Neutrophil (primary cell): ENCODE measurements at regions not wholly inside any gene's neighbourhood (a gene's known extent, or its start where the extent isn't known, plus 50 kb on each side); places are given as distances from the start of the nearest gene placed in this dataset.
A peak's percentile ranks its signal among the peaks of the same experiment; 100 is the strongest.

Experiments used
- H3K27ac ChIP-seq: fragments of 200-600 bp; sonication (generic); 2 replicates; pipeline ENCODE4 v1.5.1; 2016; ENCODE audit warnings: mild to moderate bottlenecking, moderate library complexity
- H3K27me3 ChIP-seq: fragments of 200-600 bp; sonication (generic); 2 replicates; pipeline ENCODE4 v1.6.0; 2016; ENCODE audit warnings: mild to moderate bottlenecking
- H3K36me3 ChIP-seq: fragments of 200-600 bp; sonication (generic); 2 replicates; pipeline ENCODE4 v1.5.1; 2017
- H3K4me1 ChIP-seq, 2 experiments: fragments of 200-600 bp in 1 of 2; sonication (generic) in 1 of 2; 1 replicate in 1 of 2; 2 replicates in 1 of 2; pipeline versions ENCODE4 v1.5.1 to v1.6.1; 2013 to 2016; ENCODE audit warnings: low read depth in 1 of 2, low read length in 1 of 2, mild to moderate bottlenecking in 1 of 2, moderate library complexity in 1 of 2; ENCODE audit not compliant: control insufficient read depth in 1 of 2, insufficient read depth in 1 of 2
- H3K4me3 ChIP-seq, 2 experiments: fragments of 200-600 bp in 1 of 2; sonication (generic) in 1 of 2; 1 replicate in 1 of 2; 2 replicates in 1 of 2; pipeline ENCODE4 v1.5.1; 2013 to 2016; ENCODE audit warnings: low read depth in 1 of 2, low read length in 1 of 2, mild to moderate bottlenecking in 1 of 2, moderate library complexity in 1 of 2
- H3K9me3 ChIP-seq: fragments of 200-600 bp; sonication (generic); 2 replicates; pipeline ENCODE4 v1.5.1; 2016
- TF ChIP-seq, protein P1 (sequence below): fragments of 200-600 bp; sonication (generic); IDR thresholded peaks from 2 replicates; pipeline ENCODE4 v1.5.1; 2016; ENCODE audit warnings: antibody characterized with exemption

DNA sequence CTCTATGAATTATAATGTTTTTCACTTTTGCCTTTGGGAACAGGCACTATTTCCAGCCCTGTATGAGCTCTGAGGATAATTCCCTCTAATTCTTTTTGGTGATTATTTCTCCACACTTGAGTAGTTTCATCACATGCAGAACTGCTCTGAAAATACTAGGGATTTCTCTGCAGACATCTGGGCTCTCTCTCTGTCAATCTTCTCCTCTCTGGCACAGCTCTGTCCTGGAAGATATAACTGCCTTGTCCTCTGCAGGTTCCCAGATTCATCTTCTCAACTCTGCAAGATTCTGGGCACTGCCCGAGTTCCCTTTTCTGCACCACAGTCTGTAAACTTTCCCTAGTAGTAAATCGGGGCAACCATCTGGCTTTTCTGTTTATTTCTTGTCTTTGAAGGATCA, 131.3 kb upstream of the FMN2 start:
- H3K4me1 ChIP-seq = no peaks in the 10 kb centered on the region
- peaks cover 29% of the 10 kb centered on the region for H3K27me3 ChIP-seq
- no peaks in the 10 kb centered on the region for H3K36me3 ChIP-seq
- no peak overlapping the region for H3K27ac ChIP-seq
- H3K9me3 ChIP-seq = no peaks in the 10 kb centered on the region
- TF ChIP-seq, protein P1, sequence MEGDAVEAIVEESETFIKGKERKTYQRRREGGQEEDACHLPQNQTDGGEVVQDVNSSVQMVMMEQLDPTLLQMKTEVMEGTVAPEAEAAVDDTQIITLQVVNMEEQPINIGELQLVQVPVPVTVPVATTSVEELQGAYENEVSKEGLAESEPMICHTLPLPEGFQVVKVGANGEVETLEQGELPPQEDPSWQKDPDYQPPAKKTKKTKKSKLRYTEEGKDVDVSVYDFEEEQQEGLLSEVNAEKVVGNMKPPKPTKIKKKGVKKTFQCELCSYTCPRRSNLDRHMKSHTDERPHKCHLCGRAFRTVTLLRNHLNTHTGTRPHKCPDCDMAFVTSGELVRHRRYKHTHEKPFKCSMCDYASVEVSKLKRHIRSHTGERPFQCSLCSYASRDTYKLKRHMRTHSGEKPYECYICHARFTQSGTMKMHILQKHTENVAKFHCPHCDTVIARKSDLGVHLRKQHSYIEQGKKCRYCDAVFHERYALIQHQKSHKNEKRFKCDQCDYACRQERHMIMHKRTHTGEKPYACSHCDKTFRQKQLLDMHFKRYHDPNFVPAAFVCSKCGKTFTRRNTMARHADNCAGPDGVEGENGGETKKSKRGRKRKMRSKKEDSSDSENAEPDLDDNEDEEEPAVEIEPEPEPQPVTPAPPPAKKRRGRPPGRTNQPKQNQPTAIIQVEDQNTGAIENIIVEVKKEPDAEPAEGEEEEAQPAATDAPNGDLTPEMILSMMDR = no peak
- H3K4me3 ChIP-seq = no peak overlapping the region

DNA sequence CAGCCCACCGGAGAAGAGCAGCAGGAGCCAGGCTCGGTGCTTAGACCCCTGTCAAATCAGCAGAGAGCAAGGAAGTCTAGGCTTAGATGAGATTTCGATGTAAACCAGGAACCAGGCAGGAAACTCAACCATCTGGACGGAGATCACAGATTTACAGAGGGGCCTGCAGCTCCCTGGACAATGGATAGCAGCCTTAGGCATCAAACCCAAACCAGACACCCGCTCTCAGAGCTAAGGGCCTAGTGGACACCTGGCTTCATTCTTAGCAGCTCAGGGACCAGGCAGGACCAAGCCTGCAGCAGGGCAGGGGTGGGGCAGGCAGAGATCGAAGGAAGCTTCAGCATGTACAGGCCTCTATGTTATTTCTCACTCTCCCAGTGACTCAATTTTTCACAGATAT, 127.8 kb upstream of the FMN2 start:
- TF ChIP-seq, protein P1 = no peak
- no peaks in the 10 kb centered on the region for H3K9me3 ChIP-seq
- H3K4me3 ChIP-seq = no peak overlapping the region
- peaks cover 10% of the 10 kb centered on the region for H3K27me3 ChIP-seq
- H3K36me3 ChIP-seq = no peaks in the 10 kb centered on the region
- H3K4me1 ChIP-seq = no peaks in the 10 kb centered on the region
- H3K27ac ChIP-seq = no peak overlapping the region

DNA sequence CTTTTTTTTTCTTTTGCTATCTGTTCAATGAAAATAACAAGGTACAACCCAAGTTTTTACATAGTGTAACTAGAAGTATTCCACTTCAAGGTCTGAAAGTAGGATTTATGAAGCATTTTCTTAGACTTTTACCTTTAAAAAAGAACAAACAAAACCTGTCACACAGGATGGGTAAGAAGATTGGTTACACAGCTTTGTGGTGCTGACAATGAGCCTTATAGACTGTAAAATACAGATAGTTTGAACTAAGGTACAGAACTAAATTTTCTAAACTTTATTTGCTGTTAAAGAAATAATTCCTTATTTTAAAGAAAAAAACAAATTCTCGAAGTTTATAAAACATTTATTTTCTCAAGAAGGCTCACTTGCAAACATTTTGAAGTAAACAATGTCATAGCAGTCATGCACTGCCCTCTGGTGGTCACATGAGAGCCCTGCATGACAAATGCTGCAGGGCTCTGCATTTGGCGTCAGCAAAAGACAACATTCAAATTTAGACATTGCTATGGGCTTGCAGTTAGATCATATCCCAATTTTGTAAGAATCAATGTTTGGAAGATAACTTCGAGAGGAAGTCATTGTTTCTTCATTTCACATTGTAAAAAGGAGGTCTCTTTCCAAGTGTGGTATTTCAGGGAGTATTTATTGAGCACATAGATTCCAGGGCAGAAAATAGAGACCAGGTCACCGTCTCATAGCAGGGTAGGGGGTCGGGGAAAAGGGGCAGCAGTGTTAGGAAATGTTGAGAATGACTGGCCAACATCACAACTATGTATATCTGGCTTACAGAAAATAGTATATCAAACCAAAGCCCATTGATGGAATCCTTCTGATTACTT, 115.3 kb upstream of the FMN2 start:
- Histone ChIP-seq H3K27ac (no peak overlapping the region), H3K9me3 (no peaks in the 10 kb centered on the region), H3K4me1 (no peaks in the 10 kb centered on the region), H3K36me3 (no peaks in the 10 kb centered on the region), H3K4me3 (no peak overlapping the region), H3K27me3 (no peaks in the 10 kb centered on the region)
- TF ChIP-seq, protein P1 = peak; percentile 86

DNA sequence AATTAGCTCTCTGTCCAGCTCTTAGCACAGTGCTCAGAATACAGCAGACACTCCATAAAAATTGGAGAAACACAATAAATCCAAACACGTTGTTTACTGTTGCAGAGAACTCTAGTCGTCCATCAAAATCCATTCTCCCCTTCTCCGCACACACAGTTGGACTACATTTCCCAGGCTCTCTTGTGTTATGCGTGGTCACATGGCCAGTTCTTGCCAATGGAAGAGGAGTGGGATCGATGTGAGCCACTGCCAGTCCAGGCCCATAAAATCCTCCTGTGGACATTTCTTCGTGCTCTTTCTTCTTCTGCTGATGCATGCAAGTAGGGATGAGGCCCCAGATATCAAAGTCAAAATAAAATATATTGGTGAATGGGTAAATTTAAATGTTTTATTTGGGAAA, 114.3 kb upstream of the FMN2 start:
- Histone ChIP-seq H3K4me3 (no peak overlapping the region), H3K27ac (no peak overlapping the region), H3K36me3 (no peaks in the 10 kb centered on the region), H3K9me3 (no peaks in the 10 kb centered on the region), H3K27me3 (no peaks in the 10 kb centered on the region), H3K4me1 (no peaks in the 10 kb centered on the region)
- TF ChIP-seq, protein P1 = no peak

DNA sequence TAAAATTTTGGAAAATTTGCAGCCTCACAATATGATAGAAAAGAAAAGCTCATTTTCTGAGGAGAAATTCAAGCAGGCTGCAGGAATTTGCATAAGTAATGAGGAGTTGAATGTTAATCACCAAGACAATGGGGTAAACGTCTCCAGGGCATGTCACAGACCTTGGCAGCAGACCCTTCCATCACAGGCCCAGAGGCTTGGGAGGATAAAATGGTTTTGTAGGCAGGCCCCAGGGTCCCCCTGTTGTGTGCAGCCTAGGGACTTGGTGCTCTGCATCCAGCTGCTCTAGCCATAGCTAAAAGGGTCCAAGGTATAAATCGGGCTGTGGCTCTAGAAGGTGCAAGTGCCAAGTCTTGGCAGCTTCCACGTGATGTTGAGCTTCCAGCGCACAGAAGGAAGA, 112.2 kb upstream of the FMN2 start:
- no peaks in the 10 kb centered on the region for H3K36me3 ChIP-seq
- H3K27me3 ChIP-seq = no peaks in the 10 kb centered on the region
- H3K4me1 ChIP-seq = no peaks in the 10 kb centered on the region
- H3K9me3 ChIP-seq = no peaks in the 10 kb centered on the region
- TF ChIP-seq, protein P1 = no peak
- H3K27ac ChIP-seq = no peak overlapping the region
- H3K4me3 ChIP-seq = no peak overlapping the region
